ENCODE measurements at regions not wholly inside any gene's neighbourhood (a gene's known extent, or its start where the extent isn't known, plus 50 kb on each side); places are given as distances from the start of the nearest gene placed in this dataset.

- Histone ChIP-seq H3K27me3 (ENCODE audit: control insufficient read depth, insufficient read depth, low read length) (no peaks in the 10 kb centered on the region), H3K27ac (ENCODE audit: low read depth, low read length) (no peak overlapping the region), H3K9ac (ENCODE audit: low read depth, low read length) (no peak overlapping the region), H3K36me3 (ENCODE audit: control insufficient read depth, insufficient read depth, low read length) (no peaks in the 10 kb centered on the region), H3K9me3 (ENCODE audit: control insufficient read depth, insufficient read depth, low read length) (no peaks in the 10 kb centered on the region), H3K4me3 (ENCODE audit: low read depth, low read length) (no peak overlapping the region), H3K4me1 (ENCODE audit: control insufficient read depth, insufficient read depth, low read length) (no peaks in the 10 kb centered on the region; the same call in 1 of the 2 replicates)
Measured at GRCh38 chr16:51457775-51458174, 306.7 kb upstream of the SALL1 start.

GRCh38 chr16:51455398-51455797 lies 304.3 kb upstream of the SALL1 start:
- Histone ChIP-seq H3K9me3 (ENCODE audit: control insufficient read depth, insufficient read depth, low read length) (no peaks in the 10 kb centered on the region), H3K27ac (ENCODE audit: low read depth, low read length) (no peak overlapping the region), H3K9ac (ENCODE audit: low read depth, low read length) (no peak overlapping the region), H3K4me1 (ENCODE audit: control insufficient read depth, insufficient read depth, low read length) (no peaks in the 10 kb centered on the region; the same call in 1 of the 2 replicates), H3K4me3 (ENCODE audit: low read depth, low read length) (no peak overlapping the region), H3K36me3 (ENCODE audit: control insufficient read depth, insufficient read depth, low read length) (no peaks in the 10 kb centered on the region), H3K27me3 (ENCODE audit: control insufficient read depth, insufficient read depth, low read length) (no peaks in the 10 kb centered on the region)

GRCh38 chr16:51453251-51453650 lies 302.2 kb upstream of the SALL1 start:
- H3K27ac ChIP-seq (ENCODE audit: low read depth, low read length): no peak overlapping the region
- H3K4me3 ChIP-seq (ENCODE audit: low read depth, low read length): no peak overlapping the region
- no peaks in the 10 kb centered on the region for H3K4me1 ChIP-seq (ENCODE audit: control insufficient read depth, insufficient read depth, low read length)
- H3K9ac ChIP-seq (ENCODE audit: low read depth, low read length): no peak overlapping the region
- H3K36me3 ChIP-seq (ENCODE audit: control insufficient read depth, insufficient read depth, low read length): no peaks in the 10 kb centered on the region
- H3K9me3 ChIP-seq (ENCODE audit: control insufficient read depth, insufficient read depth, low read length): no peaks in the 10 kb centered on the region
- H3K27me3 ChIP-seq (ENCODE audit: control insufficient read depth, insufficient read depth, low read length): no peaks in the 10 kb centered on the region

DNA sequence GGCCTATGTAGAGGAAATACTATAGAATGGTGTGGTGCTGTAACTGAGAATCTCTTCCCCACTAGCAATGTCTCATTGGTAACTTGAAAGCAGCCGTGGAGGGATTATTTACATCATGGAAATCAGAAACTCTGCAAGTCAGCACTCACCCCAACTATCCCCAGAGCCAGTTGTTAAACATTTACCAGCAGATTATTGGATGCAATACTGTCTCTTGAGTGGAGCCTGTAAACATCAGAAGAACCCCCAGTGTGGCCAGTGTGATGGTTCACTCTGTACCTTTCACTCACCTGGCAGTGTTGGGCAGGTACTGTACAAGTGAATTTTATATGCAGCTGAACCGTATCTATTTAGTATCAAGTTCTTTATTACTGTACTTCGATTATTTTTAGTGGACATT lies 299.8 kb upstream of the SALL1 start:
- Histone ChIP-seq H3K9ac (ENCODE audit: low read depth, low read length) (no peak overlapping the region), H3K27ac (ENCODE audit: low read depth, low read length) (no peak overlapping the region), H3K36me3 (ENCODE audit: control insufficient read depth, insufficient read depth, low read length) (no peaks in the 10 kb centered on the region), H3K4me3 (ENCODE audit: low read depth, low read length) (no peak overlapping the region), H3K9me3 (ENCODE audit: control insufficient read depth, insufficient read depth, low read length) (no peaks in the 10 kb centered on the region), H3K27me3 (ENCODE audit: control insufficient read depth, insufficient read depth, low read length) (no peaks in the 10 kb centered on the region), H3K4me1 (ENCODE audit: control insufficient read depth, insufficient read depth, low read length) (no peaks in the 10 kb centered on the region)

DNA sequence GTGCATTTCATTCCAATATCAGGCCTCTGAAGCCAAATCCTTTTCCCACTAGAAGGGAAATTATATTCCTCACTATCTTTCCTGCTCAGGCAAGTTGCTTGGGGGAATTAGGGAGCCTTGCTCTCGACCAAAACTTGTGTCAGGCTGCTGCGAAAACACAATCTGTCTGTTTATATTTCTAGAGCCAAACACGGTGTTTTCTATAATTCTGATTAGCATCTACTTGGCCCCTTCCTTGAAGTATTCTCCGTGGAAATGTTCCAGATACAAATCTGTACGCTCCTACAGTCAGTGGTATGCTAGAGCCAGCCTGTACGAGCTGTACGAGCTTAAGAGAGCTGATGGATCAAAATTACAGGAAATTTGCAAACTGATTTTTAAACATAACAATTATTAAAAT lies 299.3 kb upstream of the SALL1 start:
- no peak overlapping the region for H3K9ac ChIP-seq (ENCODE audit: low read depth, low read length)
- no peaks in the 10 kb centered on the region for H3K4me1 ChIP-seq (ENCODE audit: control insufficient read depth, insufficient read depth, low read length)
- no peaks in the 10 kb centered on the region for H3K36me3 ChIP-seq (ENCODE audit: control insufficient read depth, insufficient read depth, low read length)
- no peaks in the 10 kb centered on the region for H3K9me3 ChIP-seq (ENCODE audit: control insufficient read depth, insufficient read depth, low read length)
- H3K4me3 ChIP-seq (ENCODE audit: low read depth, low read length): no peak overlapping the region
- no peak overlapping the region for H3K27ac ChIP-seq (ENCODE audit: low read depth, low read length)
- H3K27me3 ChIP-seq (ENCODE audit: control insufficient read depth, insufficient read depth, low read length): no peaks in the 10 kb centered on the region

DNA sequence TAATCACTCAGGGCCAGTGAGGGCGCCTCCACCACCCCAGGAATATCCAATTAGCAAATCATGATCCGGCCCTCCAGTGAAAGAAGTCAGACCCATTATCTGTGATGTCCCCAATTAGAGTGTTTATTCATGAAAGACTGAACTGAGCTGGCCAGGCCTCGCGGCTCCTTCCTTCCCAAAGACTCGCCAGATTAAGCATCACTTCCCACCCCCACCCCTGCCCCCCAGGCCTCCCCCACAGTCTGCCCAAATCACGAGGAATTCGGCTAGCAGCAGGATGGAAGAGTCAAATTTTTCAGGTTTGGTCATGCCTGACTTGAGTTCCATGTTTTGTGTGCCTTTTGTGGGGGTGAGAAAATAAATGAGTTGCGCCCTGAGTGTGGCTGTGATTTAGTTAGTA lies 298.4 kb upstream of the SALL1 start:
- Histone ChIP-seq H3K36me3 (ENCODE audit: control insufficient read depth, insufficient read depth, low read length) (no peaks in the 10 kb centered on the region), H3K9me3 (ENCODE audit: control insufficient read depth, insufficient read depth, low read length) (no peaks in the 10 kb centered on the region), H3K27me3 (ENCODE audit: control insufficient read depth, insufficient read depth, low read length) (no peaks in the 10 kb centered on the region), H3K9ac (ENCODE audit: low read depth, low read length) (no peak overlapping the region), H3K4me1 (ENCODE audit: control insufficient read depth, insufficient read depth, low read length) (no peaks in the 10 kb centered on the region), H3K4me3 (ENCODE audit: low read depth, low read length) (no peak overlapping the region), H3K27ac (ENCODE audit: low read depth, low read length) (no peak overlapping the region)

DNA sequence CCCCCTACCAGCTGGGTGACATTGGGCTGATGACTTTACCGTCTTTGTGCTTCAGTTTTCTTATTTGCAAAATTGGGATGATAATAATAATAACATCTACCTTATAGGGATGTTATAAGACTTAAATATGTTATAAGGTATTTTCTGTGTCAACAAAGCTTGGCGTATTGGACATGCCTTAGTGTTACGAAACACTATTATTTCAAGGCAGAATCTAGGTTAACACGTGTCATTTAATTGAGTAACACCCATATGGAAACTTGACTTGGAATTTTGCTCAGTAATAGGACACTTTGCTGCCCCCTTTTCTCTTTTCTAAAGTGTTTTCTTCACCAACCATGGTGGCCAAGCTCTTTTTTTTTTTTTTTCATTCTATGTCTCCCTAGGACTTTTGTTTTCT lies 294.2 kb upstream of the SALL1 start:
- H3K27me3 ChIP-seq (ENCODE audit: control insufficient read depth, insufficient read depth, low read length): no peaks in the 10 kb centered on the region
- no peak overlapping the region for H3K4me3 ChIP-seq (ENCODE audit: low read depth, low read length)
- no peak overlapping the region for H3K27ac ChIP-seq (ENCODE audit: low read depth, low read length)
- no peaks in the 10 kb centered on the region for H3K36me3 ChIP-seq (ENCODE audit: control insufficient read depth, insufficient read depth, low read length)
- H3K9me3 ChIP-seq (ENCODE audit: control insufficient read depth, insufficient read depth, low read length): no peaks in the 10 kb centered on the region
- H3K4me1 ChIP-seq (ENCODE audit: control insufficient read depth, insufficient read depth, low read length): peaks cover 28% of the 10 kb centered on the region
- H3K9ac ChIP-seq (ENCODE audit: low read depth, low read length): no peak overlapping the region

- Histone ChIP-seq H3K27me3 (ENCODE audit: control insufficient read depth, insufficient read depth, low read length) (no peaks in the 10 kb centered on the region), H3K27ac (ENCODE audit: low read depth, low read length) (no peak overlapping the region), H3K9ac (ENCODE audit: low read depth, low read length) (no peak overlapping the region), H3K4me1 (ENCODE audit: control insufficient read depth, insufficient read depth, low read length) (peaks cover 41% of the 10 kb centered on the region), H3K4me3 (ENCODE audit: low read depth, low read length) (no peak overlapping the region), H3K9me3 (ENCODE audit: control insufficient read depth, insufficient read depth, low read length) (no peaks in the 10 kb centered on the region), H3K36me3 (ENCODE audit: control insufficient read depth, insufficient read depth, low read length) (no peaks in the 10 kb centered on the region)
Measured at GRCh38 chr16:51443934-51444333, 292.9 kb upstream of the SALL1 start.

GRCh38 chr16:51442141-51442870 lies 291.2 kb upstream of the SALL1 start:
- Histone ChIP-seq H3K27ac (ENCODE audit: low read depth, low read length) (peak overlapping the region; percentile 79), H3K9me3 (ENCODE audit: control insufficient read depth, insufficient read depth, low read length) (no peaks in the 10 kb centered on the region), H3K9ac (ENCODE audit: low read depth, low read length) (peak overlapping the region; percentile 8; the same call in 1 of the 2 replicates), H3K36me3 (ENCODE audit: control insufficient read depth, insufficient read depth, low read length) (no peaks in the 10 kb centered on the region), H3K27me3 (ENCODE audit: control insufficient read depth, insufficient read depth, low read length) (no peaks in the 10 kb centered on the region), H3K4me3 (ENCODE audit: low read depth, low read length) (no peak overlapping the region), H3K4me1 (ENCODE audit: control insufficient read depth, insufficient read depth, low read length) (peaks cover 50% of the 10 kb centered on the region)

GRCh38 chr16:51440131-51440889 lies 289.2 kb upstream of the SALL1 start:
- no peak overlapping the region for H3K9ac ChIP-seq (ENCODE audit: low read depth, low read length)
- peaks cover 50% of the 10 kb centered on the region for H3K4me1 ChIP-seq (ENCODE audit: control insufficient read depth, insufficient read depth, low read length)
- H3K27ac ChIP-seq (ENCODE audit: low read depth, low read length): peak overlapping the region; percentile 79
- H3K27me3 ChIP-seq (ENCODE audit: control insufficient read depth, insufficient read depth, low read length): no peaks in the 10 kb centered on the region
- no peaks in the 10 kb centered on the region for H3K9me3 ChIP-seq (ENCODE audit: control insufficient read depth, insufficient read depth, low read length)
- no peaks in the 10 kb centered on the region for H3K36me3 ChIP-seq (ENCODE audit: control insufficient read depth, insufficient read depth, low read length)
- H3K4me3 ChIP-seq (ENCODE audit: low read depth, low read length): peak overlapping the region; percentile 57

DNA sequence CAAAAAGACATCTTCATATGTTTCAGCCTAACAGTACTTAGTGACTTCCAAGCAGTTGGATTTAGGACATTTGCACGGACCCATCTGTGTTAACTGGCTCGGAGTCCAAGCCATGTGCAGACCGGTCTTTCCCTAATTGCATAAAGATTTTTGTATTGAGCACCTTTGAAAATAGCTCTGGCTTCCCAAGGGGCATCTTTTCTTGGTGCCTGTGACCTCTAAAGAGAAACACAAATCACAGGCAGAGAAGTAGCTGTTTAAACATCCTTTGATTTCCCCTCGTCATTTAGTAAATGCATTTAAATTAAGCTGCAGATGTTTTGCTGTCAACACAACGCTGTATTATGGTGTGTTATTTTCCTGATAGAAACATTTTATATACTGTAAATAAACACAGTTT lies 288.2 kb upstream of the SALL1 start:
- peaks cover 50% of the 10 kb centered on the region for H3K4me1 ChIP-seq (ENCODE audit: control insufficient read depth, insufficient read depth, low read length)
- no peak overlapping the region for H3K27ac ChIP-seq (ENCODE audit: low read depth, low read length)
- no peaks in the 10 kb centered on the region for H3K27me3 ChIP-seq (ENCODE audit: control insufficient read depth, insufficient read depth, low read length)
- no peak overlapping the region for H3K4me3 ChIP-seq (ENCODE audit: low read depth, low read length)
- no peaks in the 10 kb centered on the region for H3K36me3 ChIP-seq (ENCODE audit: control insufficient read depth, insufficient read depth, low read length)
- H3K9ac ChIP-seq (ENCODE audit: low read depth, low read length): no peak overlapping the region
- no peaks in the 10 kb centered on the region for H3K9me3 ChIP-seq (ENCODE audit: control insufficient read depth, insufficient read depth, low read length)

Measured in HUES48 (cell line).